H54 (cell line): ENCODE measurements at regions not wholly inside any gene's neighbourhood (a gene's known extent, or its start where the extent isn't known, plus 50 kb on each side); places are given as distances from the start of the nearest gene placed in this dataset.
A peak's percentile ranks its signal among the peaks of the same experiment; 100 is the strongest.

Experiments
- DNase-seq: peaks from one replicate; pipeline ENCODE4 v3.0.0; 2011; ENCODE audit warnings: low spot score, mixed read lengths; ENCODE audit not compliant: insufficient read length
- FAIRE-seq: peaks from 3 replicates; lab custom pipeline; 2011; peaks lifted over from hg19 to GRCh38; lab: Jason Lieb, UNC
- POLR2A ChIP-seq: IDR thresholded peaks from 2 replicates; pipeline ENCODE4 v1.6.1; 2011; ENCODE audit warnings: low read depth, mild to moderate bottlenecking, low read length

DNA sequence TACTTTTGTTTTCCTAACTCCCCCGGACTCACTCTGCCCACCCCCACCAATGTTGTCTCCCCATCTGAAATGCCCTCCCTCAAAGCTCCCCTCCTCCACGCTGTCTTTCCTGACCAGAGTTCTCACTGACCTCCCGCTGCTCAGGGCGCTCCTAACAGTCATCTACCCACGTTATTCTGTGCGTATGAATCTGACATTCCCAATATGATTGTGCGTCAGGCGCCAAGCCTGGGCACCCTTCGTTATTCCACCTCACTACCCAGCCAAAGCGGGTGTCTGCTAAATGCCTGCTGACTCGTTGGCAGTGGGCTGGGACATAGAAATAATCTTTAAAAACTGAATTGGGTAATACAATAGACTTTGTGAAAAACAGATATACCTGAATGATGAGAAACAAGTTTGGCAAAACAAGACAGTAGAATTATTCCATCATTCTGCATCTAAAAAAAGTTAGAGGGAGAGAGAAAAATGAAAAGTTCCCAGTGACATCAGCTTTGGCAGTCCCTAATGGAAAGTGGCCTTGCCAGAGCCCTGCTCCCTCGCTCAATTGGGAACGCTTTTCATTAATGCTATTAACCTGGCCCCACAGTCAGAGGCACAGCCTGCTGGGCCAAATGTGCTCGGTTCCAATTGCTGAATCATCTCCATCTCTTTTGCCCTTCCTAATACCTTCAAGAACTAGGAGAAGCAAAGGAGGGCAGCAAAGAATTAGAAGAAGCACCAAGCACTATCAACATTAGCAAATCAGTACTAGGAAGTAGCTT lies 74.0 kb upstream of the PLXNC1 start:
- TF ChIP-seq POLR2A = no peak
- FAIRE-seq (no peak), DNase-seq (no peak)

DNA sequence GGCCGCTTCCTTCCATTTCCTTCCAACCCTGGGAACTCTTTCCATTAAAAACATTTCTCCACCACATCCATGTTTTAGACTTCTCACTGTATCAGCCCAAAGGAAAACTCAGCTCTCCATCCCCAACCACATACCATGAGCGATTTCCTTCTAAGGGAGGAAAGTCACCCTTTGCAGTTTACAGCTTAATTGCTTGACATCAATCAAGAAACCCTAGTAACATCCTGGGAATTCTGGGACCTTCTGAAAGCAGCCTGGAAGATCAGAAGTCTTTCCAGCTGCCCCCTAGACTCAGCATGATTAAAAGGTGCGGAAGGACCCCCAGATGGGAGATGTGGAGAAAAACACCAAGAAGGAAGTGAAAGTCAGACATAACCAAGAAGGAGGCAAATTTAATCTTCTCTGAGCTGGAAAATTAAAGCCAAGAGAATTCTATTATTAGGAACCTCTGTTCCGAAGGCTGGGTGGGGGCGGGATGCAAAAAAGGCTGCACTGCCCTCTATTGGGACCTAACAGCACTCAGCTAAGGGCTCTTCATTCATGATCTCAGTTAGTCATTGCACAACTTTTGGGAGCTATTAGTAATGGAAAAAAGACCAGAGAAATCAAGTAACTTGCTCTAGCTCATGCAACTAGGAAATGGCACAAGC lies 73.3 kb upstream of the PLXNC1 start:
- no peak for TF ChIP-seq POLR2A
- peak; percentile 35 for DNase-seq
- FAIRE-seq = no peak

GRCh38 chr12:94077209-94077608 lies 71.2 kb upstream of the PLXNC1 start:
- TF ChIP-seq POLR2A = no peak
- FAIRE-seq (no peak), DNase-seq (no peak)

DNA sequence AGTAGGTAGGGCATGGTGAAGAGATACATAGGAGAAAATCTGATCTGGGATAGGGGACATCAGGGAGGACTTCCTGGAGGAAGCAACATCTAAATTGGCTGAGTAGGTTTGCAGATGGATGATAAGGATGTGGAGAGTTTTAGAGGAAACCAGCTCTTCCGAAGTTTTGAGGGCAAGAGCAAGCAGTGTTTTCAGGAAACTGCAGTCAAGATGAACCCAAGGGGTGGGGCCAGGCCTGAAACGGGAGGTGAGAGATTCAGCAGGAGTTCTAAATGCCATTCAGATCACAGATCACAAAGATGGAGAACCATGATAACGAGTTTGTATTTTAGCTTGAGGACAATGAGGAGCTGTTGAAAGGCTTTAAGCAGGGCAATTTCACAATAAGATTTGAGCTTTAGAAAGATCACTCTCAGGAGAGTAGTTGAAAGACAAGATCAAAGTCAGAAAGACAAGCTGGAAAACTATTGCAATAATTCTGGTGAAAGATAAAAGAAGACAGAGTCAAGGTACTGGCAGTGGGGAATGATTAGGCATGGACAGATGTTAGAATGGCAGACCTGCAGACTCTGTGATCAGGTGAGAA lies 70.1 kb upstream of the PLXNC1 start:
- no peak for TF ChIP-seq POLR2A
- no peak for FAIRE-seq
- DNase-seq = no peak

- no peak for FAIRE-seq
- TF ChIP-seq POLR2A = no peak
- no peak for DNase-seq
Measured at GRCh38 chr12:94078736-94079509, 69.5 kb upstream of the PLXNC1 start.

- DNase-seq (no peak), FAIRE-seq (no peak)
- no peak for TF ChIP-seq POLR2A
Measured at GRCh38 chr12:94079566-94080340, 68.6 kb upstream of the PLXNC1 start.

GRCh38 chr12:94080341-94081009 lies 67.9 kb upstream of the PLXNC1 start:
- FAIRE-seq (no peak), DNase-seq (no peak)
- no peak for TF ChIP-seq POLR2A

GRCh38 chr12:94082690-94083089 lies 65.7 kb upstream of the PLXNC1 start:
- DNase-seq = no peak
- TF ChIP-seq POLR2A = no peak
- no peak for FAIRE-seq

DNA sequence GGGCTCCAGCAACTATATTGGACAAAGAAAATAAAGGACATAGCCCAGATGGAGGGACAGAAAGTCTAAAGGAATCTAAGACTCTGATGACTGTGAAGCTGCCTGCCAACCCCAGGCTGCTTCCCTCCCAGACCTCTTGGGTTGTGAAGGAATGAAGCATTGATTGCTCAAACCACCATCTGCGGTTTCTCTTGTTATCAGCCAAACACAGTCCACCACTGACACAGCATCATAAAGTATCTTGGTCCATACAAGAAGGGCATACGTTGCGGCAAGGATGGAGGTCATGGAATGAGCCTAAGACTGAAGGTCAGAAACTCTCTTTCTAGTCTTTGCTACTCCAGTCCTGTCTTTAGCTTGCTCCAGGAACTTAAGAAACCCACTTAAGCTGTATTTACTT lies 58.5 kb upstream of the PLXNC1 start:
- TF ChIP-seq POLR2A = no peak
- FAIRE-seq (no peak), DNase-seq (no peak)

- DNase-seq (no peak), FAIRE-seq (no peak)
- no peak for TF ChIP-seq POLR2A
Measured at GRCh38 chr12:94091624-94092023, 56.8 kb upstream of the PLXNC1 start.

DNA sequence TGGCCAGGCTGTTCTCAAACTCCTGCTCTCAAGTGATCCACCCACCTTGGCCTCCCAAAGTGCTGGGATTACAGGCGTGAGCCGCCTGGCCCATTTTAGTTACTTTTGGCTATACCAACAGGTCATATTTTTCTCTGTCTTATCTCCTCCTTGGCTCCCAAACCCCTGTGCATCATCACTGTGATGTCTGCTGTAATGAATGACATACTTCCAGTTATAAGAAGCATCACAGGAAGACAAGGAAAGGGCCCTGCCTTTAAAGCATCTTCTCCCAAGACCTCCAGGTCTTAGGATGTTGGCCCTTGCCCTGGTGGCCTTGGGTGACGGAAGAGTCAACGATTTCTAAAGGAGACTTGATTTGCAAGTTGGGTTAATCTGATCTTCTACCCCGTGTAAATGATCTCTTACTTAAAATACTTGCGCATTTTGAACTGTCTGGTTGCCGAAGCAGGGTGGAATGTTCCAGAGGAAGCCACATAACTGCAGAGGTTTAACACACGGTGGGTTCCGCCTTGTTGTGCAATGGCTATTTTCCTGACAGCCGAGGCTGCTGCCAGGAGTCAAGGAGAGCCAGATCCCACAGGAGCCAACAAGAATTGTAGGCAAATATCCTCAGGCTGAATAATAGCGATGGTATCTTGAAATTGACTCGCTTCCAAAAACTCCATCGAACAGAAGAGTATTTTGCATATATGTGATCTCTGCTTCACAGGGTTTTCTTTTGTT lies 55.7 kb upstream of the PLXNC1 start:
- DNase-seq (no peak), FAIRE-seq (no peak)
- no peak for TF ChIP-seq POLR2A

- no peak for FAIRE-seq
- no peak for DNase-seq
- TF ChIP-seq POLR2A = no peak
Measured at GRCh38 chr12:94094700-94095099, 53.7 kb upstream of the PLXNC1 start.
